HG03565 (cell line): ENCODE measurements at regions not wholly inside any gene's neighbourhood (a gene's known extent, or its start where the extent isn't known, plus 50 kb on each side); places are given as distances from the start of the nearest gene placed in this dataset.

Experiments
- ATAC-seq: cut with Tn5 transposase; IDR thresholded peaks from one replicate; pipeline ENCODE4 v1.9.1; 2021; ENCODE audit warnings: mild to moderate bottlenecking, moderate library complexity; ENCODE audit not compliant: unreplicated experiment

DNA sequence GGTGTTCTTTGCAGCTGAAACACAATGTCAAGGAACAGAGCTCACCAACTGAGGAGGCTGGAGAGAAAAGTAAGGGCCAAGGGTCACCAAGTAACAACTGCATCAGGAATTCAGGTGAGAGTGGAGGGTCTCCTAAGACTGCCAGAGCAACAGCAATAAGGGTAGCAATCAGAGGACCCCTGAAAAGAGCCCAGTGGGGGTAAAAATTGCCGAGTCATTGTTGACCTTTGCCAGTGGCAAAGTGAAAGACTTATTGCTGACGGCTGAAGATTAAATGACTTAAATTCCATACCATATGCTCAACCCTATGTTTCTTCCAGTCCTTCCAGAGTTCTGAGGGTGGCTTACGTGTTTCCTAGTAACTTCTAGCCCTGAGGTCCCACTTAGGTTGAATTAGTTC, 51.9 kb upstream of the ARHGAP42 start:
- ATAC-seq = no peak

DNA sequence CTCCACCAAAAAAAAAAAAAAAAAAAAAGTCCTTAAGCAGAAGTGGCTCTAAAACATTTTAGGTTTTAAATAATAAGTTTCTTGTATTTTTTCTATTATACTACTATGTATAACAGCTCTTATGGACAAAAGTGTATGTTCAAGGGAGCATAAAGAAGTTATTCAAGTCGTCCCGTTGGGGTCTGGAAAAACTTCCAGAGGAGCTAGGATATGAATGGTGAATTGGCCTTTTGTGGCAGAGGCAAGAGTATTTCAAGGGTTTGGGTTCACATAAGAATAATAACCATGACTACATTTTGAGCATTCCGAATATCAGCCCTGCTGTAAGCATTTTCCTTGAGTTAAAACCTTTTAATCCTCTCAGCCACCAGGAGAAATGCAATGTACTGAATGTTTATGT, 50.6 kb upstream of the ARHGAP42 start:
- ATAC-seq = no peak
